NB4 (cell line): ENCODE measurements at regions not wholly inside any gene's neighbourhood (a gene's known extent, or its start where the extent isn't known, plus 50 kb on each side); places are given as distances from the start of the nearest gene placed in this dataset.

Source experiments
- CTCF ChIP-seq: IDR thresholded peaks from one replicate; pipeline ENCODE4 v1.5.1; 2012; ENCODE audit warnings: low read depth, low read length
- POLR2A ChIP-seq: IDR thresholded peaks from 2 replicates; pipeline ENCODE4 v1.6.1; 2011; ENCODE audit warnings: mild to moderate bottlenecking; ENCODE audit not compliant: insufficient read length; ENCODE audit errors: extremely low read depth

DNA sequence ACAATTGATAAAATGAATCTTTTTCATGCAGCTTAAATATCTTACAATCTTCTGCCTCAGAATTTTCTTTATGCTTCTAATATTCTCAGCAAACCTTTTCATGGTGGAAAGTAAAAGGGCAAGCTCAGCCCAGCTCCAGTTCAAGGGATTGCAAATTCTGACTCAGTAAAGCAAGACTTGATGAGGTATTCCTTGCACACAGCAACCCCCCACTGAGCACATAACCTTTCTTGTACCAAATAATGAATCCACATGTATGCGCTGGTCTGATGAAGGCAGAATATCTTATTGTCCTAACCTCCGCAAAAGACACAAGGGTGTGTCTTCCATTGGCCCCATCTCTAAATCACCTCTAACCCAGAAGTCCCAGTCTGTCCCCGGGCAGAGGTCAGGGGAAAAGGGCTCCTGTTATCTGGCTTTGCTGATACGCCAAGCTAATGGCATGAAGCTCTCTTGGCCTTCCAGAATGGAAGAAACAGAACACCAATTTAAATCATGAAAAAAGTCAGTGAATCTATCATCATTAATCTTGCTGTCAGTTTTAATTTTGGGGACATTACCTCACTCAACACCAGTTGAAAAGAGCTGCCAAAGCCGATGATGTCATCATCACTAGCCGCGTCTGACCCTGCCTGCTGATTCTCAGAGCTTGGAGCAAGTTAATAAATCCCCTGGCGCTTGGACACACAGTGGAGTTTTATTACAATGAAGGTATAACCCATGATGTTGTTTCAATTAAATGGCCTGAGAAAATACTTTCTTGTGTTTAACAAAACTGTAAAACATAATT is 592.5 kb upstream of the CLINT1 start:
- TF ChIP-seq CTCF (no peak), POLR2A (no peak)
